CD4-positive, alpha-beta T cell treated with Interleukin-12 subunit alpha and Interleukin-12 subunit beta, for 1 hour (primary cell): ENCODE measurements at regions not wholly inside any gene's neighbourhood (a gene's known extent, or its start where the extent isn't known, plus 50 kb on each side); places are given as distances from the start of the nearest gene placed in this dataset.

Experiments
- DNase-seq: peaks from one replicate; pipeline ENCODE4 v3.0.0-alpha.2; 2020

DNA sequence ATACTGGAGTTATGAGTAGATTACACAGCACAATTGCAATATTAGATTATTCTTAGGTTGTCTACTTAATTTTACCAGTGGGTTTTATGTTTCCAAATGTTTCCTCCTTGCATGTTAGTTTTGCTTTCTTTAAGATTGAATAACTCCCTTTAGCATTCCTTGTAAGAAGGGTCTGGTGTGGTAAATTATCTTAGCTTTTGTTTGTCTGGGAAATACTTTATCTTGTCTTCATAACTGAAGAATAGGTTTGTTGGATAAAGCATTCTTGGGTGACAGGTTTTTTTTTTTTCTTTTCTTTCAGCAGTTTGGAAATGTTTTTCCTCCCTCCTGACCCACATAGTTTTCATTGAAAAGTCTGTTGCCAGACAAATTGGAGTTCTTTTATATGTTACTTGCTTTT, 531.1 kb downstream of the ANXA1 start:
- no peak for DNase-seq

DNA sequence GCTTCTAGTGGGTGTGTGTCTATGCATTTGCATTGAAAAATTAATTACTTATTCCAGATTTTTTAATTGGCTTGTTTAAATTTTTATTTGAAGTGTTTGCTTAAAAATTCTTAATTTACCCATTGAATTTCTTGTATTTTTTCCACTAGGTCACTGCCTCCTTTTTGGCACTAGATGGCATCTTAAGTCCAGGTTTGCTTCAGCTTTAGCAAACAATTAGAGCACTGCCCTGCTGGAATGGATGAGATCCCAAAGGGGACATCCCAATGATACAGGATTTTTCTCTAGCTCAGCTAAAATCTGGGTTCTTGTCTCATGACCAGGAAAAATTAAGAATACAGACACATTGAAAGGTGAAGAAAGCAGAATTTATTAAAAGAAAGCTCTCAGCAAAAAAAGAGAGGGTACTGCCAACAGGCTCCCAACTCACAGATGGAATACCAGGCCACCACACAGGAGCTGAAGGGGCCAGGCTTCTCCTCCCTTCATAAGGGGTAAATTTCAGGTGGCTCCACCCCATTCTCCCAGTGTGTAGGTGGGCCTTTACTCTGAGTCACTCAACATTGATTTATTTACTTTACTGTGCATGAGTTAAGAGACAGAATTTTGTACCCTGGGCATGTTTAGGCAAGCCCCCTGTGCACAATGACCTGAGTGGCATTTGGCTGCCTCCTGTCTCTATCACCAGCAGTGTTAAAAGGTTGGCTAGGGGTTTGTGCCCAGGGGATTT, 532.4 kb downstream of the ANXA1 start:
- DNase-seq: no peak

- no peak for DNase-seq
Observed at GRCh38 chr9:73684601-73685000, 532.9 kb downstream of the ANXA1 start.

- DNase-seq: no peak
Observed at GRCh38 chr9:73685786-73686185, 534.1 kb downstream of the ANXA1 start.

DNA sequence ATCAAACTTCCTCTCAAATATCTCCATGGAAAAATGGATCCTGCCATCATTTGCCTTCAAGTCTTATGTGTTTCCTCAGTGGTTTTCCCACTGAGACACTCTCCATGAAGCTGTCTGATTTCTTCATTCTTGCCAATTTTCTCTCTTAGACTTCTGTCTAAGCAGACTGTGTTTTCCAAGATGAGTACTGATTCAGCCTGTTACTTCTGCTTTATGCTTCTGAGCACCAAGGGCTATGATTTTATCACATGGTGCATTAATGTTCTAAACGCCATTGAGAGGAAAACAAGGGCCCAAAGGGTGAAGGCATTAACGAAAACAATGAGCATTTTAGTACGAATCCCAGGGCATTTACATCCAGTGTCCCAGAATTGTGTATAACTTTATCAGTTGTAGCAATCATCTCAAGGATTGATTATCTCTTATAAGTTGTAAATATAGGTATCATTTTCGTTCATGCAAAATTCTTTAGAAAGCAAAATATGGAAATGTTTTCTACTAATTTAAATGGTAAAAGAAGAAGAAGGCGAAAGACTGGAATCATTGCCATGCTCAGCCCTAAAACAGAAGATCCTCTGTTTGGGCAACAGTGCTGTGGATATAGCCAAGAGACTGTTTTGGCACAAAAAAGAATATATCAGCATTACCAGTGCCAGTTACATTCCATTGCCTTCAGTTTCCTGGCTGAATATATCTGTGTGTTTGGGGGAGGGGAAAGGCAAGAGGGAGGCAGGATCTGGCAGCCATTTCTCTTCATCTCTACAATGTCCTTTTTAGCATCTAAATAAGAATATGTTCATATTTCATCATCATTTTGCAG, 537.6 kb downstream of the ANXA1 start:
- DNase-seq: no peak

DNA sequence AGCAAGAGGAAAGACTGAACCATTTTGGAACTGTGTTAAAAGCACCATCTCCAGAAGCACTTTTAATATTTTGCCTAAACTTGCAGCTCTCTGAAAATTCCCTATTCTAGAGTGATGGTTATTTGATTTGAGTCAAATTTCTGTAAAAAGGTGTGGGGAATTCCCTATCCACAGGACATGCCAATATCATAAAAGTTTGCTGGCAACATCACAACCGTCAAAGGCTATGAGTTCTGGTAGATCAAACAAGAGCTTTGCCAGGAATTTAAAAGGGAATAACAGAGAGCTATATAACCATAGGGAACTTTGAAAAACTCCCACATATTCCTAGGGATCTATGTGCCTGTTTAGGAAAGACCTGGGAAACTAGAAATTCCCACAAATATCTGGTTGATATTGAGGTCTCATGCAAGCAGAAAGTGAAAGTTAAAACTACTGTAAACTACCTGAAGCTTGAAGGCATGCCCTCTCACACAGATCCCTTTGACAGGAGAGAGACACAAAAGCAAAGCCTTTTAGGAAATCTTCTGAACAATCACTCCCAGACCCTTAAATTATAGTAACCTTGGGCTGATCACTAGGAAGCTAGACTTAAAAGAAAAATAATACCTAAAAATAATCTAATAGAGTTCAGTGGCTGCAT, 549.9 kb downstream of the ANXA1 start:
- no peak for DNase-seq

- DNase-seq: no peak
Observed at GRCh38 chr9:73714294-73714693, 562.6 kb downstream of the ANXA1 start.

DNA sequence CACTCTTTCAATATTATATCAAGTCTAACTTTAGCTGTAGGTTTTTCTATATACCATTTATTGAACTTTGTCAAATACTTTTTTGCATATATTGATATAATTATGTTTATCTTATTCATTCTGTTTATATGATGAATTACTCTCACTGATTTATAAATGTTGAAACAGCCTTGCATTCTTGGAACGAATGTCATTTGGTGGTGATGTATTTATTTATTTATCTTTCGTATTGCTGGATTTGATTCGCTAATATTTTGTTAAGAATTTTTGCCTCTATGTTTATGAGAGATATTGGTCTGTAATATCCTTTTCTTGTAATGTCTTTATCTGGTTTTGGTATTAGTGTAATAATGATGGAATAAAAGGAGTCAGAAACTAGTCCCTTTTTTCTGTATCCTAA, 563.9 kb downstream of the ANXA1 start:
- no peak for DNase-seq

- no peak for DNase-seq
Observed at GRCh38 chr9:73719660-73720059, 568.0 kb downstream of the ANXA1 start.

DNA sequence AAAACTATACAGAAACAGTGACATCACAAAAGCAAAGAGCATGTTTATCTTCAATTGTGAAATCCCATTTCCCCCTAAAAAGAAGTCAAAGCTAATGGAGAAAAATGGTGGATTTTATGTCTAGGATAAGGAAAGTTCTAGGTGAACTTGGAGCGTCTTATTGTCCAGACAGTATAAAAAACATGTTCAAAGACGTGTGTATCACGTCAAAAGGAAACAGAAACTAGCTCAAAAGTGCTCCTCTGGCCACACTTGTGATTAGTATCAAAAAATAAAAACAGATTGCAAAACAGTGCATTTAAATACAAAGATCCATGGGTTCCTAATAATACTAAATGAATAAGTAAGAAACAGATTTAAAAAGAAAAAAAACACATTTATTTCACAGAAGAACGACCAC, 568.9 kb downstream of the ANXA1 start:
- no peak for DNase-seq

- DNase-seq: no peak
Observed at GRCh38 chr9:73736270-73736669, 584.6 kb downstream of the ANXA1 start.

GRCh38 chr9:73738741-73739530, 587.3 kb downstream of the ANXA1 start:
- DNase-seq: no peak

GRCh38 chr9:73741316-73741715, 589.7 kb downstream of the ANXA1 start:
- no peak for DNase-seq

- DNase-seq: no peak
Observed at GRCh38 chr9:73742412-73742811, 590.7 kb downstream of the ANXA1 start.

DNA sequence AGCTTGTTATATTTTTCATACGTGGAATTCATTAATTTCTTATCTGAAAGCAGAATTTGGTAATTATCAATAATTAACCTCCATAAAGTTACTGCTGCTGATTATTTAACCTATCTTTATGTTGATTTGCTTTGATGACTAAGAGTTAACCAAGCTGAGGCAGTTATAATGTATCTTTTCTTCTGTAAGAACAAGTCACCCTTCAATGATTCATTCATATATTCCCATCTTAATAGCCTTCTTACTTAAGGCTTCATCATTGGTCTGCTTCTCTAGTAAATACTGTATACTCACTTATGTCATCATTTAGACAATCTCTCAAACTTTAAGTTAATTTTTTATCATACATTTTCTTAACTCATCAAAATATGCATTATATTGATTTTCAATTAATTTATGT, 592.2 kb downstream of the ANXA1 start:
- DNase-seq: no peak

- DNase-seq: no peak
Observed at GRCh38 chr9:73745598-73745997, 593.9 kb downstream of the ANXA1 start.

- DNase-seq: no peak
Observed at GRCh38 chr9:73753171-73753570, 601.5 kb downstream of the ANXA1 start.

DNA sequence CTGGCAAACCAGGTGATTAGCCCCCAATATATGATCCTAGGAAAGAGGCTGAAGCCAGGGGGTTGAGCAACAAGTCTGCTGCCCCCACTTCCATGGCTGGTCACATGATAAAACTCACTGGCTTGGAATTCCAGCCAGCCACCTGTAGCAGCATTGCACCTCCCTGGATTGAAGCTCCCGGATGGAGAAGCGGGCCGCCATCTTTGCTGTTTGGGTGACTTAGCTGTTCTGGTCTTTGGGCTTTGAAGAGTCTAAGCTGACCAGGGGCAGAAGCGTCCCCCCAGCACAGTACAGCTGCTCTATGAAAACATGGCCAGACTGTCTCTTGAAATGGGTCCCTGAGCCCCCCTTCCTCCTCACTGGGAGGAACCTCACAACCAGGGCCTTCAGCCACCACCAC, 610.2 kb downstream of the ANXA1 start:
- DNase-seq: no peak

- DNase-seq: no peak
Observed at GRCh38 chr9:73773896-73774295, 622.2 kb downstream of the ANXA1 start.

- DNase-seq: no peak
Observed at GRCh38 chr9:73775757-73776156, 624.1 kb downstream of the ANXA1 start.

DNA sequence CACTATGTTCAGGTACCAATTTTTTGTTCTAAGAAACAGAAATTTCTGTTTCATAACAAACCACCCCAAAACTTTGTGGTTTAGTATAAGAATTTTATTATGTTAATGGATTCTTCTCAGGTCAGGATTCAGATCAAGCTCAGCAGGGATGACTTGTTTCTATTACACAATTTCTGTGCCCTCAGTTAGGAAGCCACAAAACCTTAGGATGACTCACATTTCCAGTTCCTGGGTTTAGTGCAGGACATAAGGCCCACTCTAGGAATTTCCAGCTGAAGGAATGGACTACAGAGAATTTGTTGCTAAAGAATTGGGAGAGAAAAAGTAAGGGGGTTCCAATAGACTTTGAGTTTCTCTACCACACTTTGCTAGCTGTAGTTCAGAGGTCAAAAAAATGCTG, 629.3 kb downstream of the ANXA1 start:
- no peak for DNase-seq

DNA sequence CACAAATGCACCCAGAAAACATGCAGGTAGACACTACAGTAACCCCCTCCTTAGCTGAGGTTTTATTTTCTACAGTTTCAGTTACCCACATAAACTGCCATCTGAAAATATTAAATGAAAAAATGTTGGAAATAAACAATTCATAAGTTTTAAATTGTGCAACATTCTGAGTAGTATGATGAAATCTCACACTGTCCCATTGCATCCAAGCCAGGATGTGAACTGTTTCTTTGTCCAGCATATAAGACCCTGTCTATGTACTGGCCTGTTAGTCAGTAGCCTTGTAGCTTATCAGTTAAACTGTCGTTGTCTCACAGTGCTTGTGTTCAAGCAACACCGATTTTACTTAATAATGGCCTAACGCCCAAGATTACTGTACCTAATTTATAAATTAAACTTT, 630.5 kb downstream of the ANXA1 start:
- no peak for DNase-seq

GRCh38 chr9:73799446-73799845, 647.8 kb downstream of the ANXA1 start:
- DNase-seq: no peak
